ENCODE measurements at regions not wholly inside any gene's neighbourhood (a gene's known extent, or its start where the extent isn't known, plus 50 kb on each side); places are given as distances from the start of the nearest gene placed in this dataset.

- TF ChIP-seq CTCF (conservative IDR thresholded peaks at IDR 0.05; ENCODE audit: low read depth in 2 of 2) = no peak
- no peak for TF ChIP-seq ZNF114 (CRISPR knock-in tag; IDR thresholded peaks at IDR 0.05)
- TF ChIP-seq POLR2AphosphoS5 (IDR thresholded peaks at IDR 0.05; ENCODE audit: low read depth) = no peak
- TF ChIP-seq CREB1 (CRISPR knock-in tag; IDR thresholded peaks at IDR 0.05; ENCODE audit: low read depth) = no peak
- TF ChIP-seq REST (IDR thresholded peaks at IDR 0.05; ENCODE audit: unreplicated experiment) = no peak
- no peak for TF ChIP-seq ETS1 (IDR thresholded peaks at IDR 0.05)
- no peak for TF ChIP-seq EZH2 (IDR thresholded peaks at IDR 0.05; ENCODE audit: low read depth, unreplicated experiment)
- TF ChIP-seq EZH2phosphoT487 (IDR thresholded peaks at IDR 0.05; ENCODE audit: unreplicated experiment) = no peak
- TF ChIP-seq JUNB (IDR thresholded peaks at IDR 0.05; ENCODE audit: unreplicated experiment) = no peak
- TF ChIP-seq ZNF331 (CRISPR knock-in tag; IDR thresholded peaks at IDR 0.05; ENCODE audit: low read depth) = no peak
Observed at GRCh38 chr3:159451067-159451466, 537.6 kb upstream of the IL12A start.
